GM21367 (cell line): ENCODE measurements at regions not wholly inside any gene's neighbourhood (a gene's known extent, or its start where the extent isn't known, plus 50 kb on each side); places are given as distances from the start of the nearest gene placed in this dataset.
"Not testable (repeated sequence)": the region's sequence is repeated elsewhere in the genome, so short reads cannot be mapped to it uniquely, and the experiment has no call there.

ENCODE experiments used
- ATAC-seq: cut with Tn5 transposase; IDR thresholded peaks from one replicate; pipeline ENCODE4 v1.9.1; 2021; ENCODE audit not compliant: unreplicated experiment

DNA sequence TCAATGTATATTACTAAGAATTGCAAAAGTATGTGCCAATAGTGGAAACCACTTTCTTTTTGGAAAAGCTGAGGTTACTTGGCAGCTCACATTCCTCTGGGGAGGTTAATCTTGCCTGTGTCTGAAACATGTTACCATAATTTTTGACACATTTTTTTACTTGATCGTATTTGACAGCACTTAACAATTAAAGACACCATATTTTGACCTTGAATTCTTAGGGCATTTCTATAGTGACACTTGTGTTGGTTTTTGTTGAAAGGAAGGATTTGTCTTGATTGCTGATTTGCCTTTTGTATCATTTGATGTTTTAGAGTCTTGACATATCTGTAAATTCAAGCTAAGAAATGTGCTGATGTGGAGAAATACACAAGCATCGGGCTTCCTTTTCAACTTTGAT, 2135.5 kb downstream of the PCDH7 start:
- ATAC-seq: no peak

DNA sequence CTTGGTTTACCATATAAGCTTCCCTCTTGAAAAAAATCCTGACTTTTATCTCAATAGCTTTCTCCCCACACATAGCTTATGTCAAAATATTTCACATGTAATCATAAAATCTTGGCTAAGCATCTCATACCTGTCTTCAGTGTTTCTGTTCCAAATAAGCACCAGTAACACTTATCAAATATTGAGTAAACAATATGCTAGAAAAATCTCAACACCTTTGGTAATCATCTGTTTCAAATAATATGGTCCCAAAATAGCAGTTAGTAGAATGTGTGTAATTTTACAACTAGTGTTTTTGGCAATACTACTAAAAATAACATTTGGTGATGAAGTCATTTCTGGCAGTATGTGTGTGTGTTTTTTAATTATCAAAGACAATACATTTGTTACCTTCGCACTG, 2138.2 kb downstream of the PCDH7 start:
- no peak for ATAC-seq

DNA sequence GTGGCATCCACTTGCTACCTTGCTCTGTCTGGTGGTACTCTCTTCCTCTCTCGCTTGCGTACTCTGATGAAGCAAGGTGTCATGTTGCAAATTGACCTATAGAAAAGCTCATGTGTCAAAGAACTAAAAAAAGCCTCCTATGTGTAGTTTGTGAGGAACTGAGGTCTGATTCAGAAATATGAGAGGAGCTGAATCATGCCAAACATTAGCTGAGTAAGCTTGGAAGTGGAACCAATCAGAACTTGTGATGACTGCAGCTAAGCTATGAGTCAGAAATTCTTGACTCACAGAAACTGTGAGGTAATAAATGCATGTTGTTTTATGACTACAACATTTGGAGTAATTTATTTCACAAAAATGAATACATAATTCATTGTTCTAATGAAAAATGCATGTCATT, 2138.8 kb downstream of the PCDH7 start:
- ATAC-seq: no peak

DNA sequence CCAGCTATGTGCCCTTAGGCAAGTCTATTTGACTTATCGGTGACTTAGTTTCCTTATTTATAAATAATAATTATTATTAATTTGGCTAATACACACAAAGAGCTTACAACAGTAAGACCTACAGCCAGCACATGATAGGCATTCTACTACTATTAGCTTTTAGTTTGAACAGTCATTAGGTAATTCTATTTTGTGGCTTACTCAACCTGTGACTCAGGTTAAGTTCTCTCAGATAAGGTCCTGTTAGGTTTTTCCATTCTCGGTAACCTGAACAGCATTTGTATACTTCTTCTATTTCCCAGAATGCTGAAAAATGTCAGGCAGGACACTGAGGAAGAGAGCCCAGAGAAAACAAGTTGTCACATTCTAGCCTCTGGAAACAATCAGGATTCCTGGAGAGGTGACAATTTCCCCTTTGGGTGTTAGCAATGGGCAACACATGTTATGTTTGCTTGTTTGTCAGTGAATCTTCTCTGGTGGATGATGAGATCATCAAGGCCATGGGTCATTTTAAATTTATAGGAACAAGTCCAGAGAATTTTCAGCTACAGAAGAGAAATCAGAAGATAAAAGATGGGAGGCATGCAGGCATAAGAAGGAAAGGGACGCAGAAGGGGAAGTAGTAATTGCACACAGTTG, 2144.7 kb downstream of the PCDH7 start:
- ATAC-seq: no peak

DNA sequence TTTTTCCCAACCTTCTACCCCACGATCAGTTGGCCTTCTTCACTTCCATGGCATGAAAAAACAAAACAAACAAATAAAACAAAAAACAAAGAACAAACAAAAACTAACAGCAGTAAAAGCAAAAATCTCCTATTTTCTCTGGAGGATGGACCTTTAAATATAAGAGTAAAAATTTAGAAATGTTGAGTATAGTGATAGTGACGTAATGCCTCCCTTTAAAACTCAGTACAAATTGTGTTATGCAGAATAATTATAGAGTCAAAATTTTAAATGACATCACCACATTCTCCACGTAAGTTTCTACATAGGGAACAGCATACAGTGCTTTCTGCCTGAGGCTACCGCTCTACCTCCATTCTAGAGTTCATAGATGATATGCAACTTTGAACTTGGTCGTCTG, 2156.4 kb downstream of the PCDH7 start:
- no peak for ATAC-seq

DNA sequence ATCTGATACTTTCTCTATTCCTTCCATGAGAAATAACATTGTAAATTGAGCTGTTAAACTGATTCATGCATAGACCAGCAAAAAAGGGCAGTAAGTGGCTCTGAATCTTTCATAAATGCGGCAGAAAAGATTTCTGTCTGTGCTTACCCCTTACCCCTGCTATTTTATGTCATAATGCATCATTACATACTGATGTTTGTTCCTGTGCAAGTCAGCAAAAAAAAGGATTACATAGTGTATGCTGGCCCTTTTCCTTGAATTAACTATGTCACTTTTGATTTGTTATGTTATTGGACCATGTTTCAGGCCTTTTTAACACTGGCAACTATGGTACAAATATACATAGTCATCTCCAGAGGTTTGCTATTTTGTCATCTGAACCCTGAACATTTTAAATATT, 2159.7 kb downstream of the PCDH7 start:
- ATAC-seq: no peak

DNA sequence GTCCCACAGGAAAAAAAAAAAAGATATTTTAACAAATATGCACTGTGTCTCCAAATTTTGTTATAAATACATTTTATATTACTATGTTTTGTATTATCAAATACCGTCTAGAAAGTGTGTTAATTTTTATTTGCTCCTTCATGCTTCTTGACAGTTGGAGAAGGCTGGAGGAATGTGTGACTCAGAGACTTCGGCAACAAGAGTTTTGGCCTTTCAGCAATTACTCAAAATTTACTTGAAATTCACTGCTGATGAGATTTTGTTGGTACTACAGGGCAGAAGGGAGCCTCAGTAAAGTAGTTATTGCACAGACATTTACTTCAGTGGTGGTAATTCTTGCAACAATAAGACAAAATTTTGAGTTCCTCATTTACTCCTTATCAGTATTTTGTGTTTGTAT, 2164.0 kb downstream of the PCDH7 start:
- ATAC-seq: no peak

DNA sequence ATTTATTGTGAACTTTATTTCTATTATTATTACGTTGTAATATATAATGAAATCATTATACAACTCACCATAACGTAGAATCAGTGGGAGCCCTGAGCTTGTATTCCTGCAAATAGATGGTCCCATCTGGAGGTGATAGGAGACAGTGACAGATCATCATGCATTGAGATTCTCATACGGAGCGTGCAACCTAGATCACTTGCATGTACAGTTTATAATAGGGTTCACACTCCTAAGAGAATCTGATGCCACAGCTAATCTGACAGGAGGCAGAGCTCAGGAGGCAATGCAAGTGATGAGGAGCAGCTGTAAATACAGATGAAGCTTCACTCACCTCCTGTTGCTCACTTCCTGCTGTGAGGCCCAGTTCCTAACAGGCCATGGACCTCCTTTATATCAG, 2170.2 kb downstream of the PCDH7 start:
- ATAC-seq: no peak

DNA sequence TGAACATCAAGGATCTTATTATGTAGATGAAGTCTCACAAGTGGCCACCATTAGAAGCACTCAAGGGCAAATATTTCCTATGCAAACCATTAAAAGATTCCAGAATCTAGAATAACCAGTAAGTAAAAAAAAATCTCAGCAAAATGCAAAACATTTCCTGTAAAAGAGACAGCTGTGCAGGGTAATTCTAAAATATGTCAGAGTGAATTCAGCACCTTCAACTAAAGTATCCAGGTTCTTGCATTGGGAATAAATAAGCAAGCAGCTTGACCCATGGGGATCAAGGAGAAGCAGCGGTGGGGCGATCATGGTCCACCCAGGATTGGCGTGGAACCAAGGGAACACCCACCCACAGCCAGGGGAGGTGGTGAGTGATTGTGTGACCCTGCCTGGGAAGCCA, 2188.9 kb downstream of the PCDH7 start:
- ATAC-seq: no peak

DNA sequence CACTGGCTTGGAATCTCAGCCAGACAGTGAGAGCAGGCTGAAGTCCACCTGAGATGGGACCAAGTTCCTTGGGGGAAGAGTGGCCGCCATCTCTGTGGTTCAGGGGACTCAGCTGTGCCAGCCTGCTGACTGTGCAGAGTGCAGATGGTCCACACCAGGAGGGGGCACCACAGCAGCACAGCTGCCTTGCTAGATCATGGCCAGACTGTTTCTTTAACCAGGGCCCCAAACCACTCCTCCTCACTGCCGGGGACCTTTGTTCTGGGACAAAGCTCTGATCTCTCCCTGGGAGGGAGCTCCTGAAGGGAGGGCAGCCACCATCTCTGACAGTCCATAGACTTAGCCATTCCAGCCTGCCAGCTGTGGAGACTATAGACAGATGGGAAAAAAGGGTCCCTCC, 2189.6 kb downstream of the PCDH7 start:
- ATAC-seq: no peak

DNA sequence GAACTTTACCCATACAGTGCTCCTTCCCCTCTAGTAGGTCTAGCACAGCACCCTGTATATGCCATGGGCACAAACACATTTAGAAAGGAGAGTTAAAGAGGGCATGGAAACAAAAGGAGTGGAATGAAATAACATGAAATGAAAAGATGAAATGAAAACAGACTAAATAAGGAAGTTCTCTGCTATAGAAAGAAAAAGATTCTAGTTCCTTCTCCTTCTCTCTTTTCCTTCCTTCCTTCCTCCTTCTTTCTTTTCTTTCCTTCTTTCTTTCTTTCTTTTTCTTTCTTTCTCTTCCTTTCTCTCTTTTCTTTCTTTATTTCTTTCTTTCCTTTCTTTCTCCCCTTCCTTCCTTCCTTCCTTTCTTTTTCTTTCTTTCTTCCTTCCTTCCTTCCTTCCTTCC, 2197.4 kb downstream of the PCDH7 start:
- no peak for ATAC-seq

DNA sequence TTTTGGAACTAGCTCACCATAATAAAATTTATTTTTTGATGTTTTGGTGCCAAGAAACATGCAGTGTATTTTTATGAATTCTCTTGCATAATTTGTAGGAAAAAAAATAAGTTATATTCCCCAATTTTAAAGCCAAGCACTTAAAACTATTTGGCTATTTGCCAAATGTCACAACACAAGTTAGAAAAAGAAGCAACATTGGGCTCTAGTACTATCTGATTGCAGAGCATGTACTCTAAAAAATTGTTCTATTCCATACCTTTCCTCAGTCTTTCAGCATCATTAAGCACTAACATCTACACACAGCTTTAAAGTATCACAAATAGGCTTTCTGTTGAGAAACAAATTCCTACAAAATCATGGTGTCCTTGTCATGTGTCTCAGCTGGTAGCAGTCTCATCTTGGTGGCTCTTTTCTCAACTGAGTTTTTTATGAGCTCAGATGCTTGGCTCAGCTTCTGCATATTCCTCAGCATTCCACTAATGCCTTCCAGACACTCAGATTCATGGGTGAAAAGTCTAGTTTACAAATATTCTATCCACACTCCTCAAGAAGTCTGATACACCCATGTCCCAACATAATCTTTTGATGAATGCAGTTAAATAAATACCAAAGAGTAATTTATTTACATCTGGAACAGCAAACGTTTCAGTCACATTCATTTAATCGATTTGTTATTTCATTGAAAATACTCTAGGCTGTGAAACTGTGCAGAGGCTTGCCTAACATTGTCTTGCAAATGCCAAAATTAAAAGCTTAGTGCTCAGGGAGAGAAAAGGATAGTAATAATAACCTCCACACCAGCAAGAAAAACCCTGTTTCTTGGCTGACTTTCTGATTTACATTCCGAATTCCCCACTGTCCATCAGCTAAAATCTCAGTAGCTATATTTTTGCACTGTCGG, 2209.9 kb downstream of the PCDH7 start:
- ATAC-seq: no peak

DNA sequence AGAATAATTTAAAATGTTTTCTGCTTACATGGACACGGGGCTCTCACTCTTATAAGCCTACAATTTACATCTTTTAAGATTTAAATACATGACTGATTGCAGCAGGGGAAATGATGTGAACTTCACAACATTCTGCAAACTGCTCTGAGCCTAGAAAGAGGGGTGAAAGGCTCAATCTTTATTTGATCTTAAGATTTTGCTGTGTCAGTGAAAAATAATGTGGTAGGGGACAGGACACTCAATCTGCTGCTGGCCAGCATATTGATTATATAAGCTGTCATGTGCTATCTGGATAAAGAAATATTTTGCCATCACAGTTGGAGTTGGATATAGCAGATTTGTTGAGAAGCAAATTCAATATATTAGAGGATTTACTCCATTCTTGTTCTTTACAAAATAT, 2210.5 kb downstream of the PCDH7 start:
- no peak for ATAC-seq

DNA sequence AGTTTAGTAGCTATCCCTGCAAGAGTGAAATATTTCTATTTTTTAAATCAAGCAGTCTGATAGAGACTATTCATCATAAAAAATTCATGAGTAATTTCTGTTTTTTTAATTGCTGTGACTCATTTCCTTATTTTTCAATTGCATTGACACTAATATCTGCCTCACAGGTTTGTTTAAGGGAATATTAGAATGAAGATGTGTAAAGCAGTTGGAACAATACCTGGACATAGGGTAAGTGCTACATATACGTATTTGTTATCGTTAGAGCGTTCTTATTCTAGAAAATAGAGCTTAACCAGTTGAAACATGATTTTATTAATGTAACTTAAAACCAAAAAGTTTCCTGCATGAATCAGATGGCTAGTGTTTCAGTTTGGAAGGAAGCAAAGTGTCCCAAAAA, 2211.3 kb downstream of the PCDH7 start:
- ATAC-seq: no peak

DNA sequence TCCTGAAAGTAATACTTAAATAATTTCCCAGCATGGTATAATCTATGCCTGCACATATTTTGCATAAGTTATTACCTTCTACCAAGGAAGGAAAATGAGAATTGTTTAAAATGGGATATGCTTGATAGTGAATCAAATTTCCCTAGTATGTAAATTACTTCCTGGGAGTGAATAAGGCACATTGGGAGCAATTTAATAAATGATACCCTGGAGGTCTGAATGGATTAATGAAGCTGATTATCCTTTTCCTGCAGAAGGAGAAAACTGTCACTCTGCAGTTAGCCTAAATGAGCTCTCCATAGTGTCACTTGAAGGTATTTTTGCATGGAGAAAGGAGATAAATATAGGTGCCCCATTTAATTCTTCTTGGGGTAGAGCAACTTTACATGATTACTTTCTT, 2212.0 kb downstream of the PCDH7 start:
- no peak for ATAC-seq

DNA sequence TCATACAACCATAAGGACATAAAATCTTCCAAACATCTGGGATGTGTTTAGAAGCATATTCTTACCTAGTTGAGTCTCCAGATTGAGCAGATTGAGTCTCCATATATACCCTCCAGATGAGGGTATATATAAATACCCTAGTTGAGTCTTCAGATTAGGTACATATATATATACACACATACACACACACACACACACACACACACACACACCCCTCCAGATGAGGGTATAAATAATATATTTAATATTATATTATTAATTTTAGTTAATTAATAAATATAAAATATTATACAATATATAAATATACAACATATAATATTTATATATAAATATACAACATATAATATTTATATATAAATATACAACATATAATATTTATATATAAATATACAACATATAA, 2219.1 kb downstream of the PCDH7 start:
- not testable (repeated sequence) for ATAC-seq

DNA sequence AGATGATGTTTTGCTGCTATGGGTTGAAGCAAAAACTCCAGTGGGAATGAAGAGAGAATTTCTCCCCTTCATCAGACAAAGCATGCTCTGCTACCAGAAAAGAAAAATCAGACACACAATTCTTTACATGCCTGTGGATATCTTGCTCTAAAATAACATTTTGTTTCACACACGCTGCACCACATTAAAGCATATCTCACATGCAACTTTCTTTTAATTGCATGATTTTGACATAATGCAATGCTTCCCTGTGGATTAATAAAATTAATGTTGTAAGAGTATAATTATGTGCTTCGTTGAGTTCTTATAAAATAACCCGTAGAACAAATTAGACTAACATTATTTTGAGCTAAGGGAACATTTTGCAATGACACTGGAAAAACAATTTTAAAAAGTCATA, 2230.7 kb downstream of the PCDH7 start:
- no peak for ATAC-seq

DNA sequence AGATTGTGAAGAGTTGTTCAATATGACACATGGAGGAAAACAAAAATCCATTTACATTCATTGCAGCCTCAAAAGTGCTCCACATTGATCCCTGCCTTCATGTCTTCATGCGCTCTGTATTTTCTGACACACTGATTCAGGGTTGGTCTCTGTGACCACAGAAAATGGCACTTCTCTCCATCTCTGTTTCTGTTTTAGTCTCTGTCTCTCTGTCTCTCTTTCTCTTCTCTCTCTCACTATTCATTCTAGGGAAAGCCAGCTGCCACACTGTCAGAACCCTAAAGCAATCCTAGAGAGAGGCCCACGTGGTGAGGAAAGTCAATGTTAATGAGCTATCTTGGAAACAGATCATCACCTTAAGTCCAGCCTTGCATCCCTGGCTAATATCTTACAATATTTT, 2238.4 kb downstream of the PCDH7 start:
- ATAC-seq: no peak

DNA sequence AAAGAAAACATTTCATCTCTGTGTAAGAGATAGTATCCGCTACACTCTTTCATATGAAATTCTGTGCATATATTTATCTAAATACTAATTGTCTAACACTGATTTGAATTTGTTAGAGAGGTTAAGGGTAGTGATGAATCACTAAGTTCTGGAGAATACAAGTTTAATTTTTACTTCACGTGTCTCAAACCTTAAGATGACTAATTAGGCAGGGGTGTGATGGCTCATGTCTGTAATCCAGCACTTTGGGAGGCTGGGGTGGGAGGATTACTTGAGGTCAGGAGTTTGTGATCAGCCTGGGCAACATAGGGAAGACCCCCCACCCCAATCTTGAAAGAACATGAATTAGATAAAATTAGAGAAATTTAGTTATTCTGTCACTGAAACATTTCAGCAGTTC, 2241.9 kb downstream of the PCDH7 start:
- ATAC-seq: no peak

DNA sequence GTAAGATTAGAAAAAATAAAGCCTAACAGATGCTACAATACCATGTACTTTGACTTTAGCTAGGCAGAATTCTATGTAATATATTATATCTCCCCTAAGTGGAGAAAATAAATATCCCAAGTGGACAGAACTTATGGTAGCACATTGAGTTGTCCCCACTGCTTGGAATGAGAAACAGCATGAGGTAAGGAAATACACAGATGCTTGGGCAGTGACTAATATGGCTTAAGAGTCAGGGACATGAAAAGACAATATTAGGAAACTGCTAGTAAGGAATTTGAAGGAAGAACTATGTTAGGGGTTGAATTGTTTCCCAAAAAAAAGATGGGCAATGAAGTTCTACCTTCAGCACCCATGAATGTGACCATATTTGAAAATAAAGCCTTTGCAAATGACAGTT, 2265.1 kb downstream of the PCDH7 start:
- no peak for ATAC-seq

DNA sequence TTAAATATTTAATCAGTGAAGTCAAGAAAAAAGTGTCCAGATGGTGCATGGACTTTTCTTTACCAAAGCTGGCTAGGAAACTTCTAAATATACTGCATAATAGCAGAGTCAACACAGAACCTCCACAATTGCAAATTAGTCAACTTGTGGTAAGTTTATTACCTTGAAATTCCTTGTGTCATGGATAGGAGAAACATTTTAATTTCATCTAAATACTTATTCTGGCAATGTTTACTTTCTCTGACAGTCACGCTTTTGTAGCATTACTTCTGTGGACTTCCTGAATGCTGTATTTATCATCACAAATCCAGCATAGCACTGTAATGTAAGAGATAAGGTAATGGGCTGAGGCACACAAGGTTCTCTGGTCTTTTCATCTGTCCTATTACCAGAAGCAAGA, 2266.1 kb downstream of the PCDH7 start:
- no peak for ATAC-seq

DNA sequence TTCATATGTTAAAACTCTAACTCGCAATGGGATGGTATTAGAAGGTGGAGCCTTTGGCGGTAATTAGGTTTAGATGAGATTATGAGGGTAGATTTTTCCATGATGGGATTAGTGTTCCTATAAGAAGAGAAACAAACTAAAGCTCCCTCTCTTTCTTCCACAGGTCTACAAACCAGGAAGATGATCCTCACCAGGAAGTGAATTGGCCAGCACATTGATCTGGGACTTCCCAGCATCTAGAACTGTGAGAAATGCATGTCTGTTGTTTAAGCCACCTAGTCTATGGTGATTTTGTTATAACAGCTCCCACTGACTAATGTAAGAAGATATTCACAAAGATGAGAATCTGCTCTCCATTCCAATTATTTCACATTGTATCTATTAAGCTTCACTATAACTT, 2266.9 kb downstream of the PCDH7 start:
- no peak for ATAC-seq
